Caco-2 (cell line): ENCODE measurements at regions not wholly inside any gene's neighbourhood (a gene's known extent, or its start where the extent isn't known, plus 50 kb on each side); places are given as distances from the start of the nearest gene placed in this dataset.

ENCODE experiments used
- BruUV-seq: library from RNA; stranded (reverse); fragments of 400-500 nt; replicated peaks from 2 replicates; lab custom pipeline; 2021; lab: Mats Ljungman, UMichigan
- CTCF ChIA-PET: fragments of 300-600 bp; sonication (Branson Sonifier 250); formaldehyde crosslinking; loops from one replicate; lab custom pipeline; 2022; ENCODE audit warnings: antibody characterized with exemption; lab: Charles Lee
- POLR2A ChIA-PET: fragments of 300-600 bp; sonication (Branson Sonifier 250); formaldehyde crosslinking; loops from one replicate; lab custom pipeline; 2022; ENCODE audit warnings: antibody characterized with exemption; lab: Charles Lee
- DNase-seq, 2 experiments: peaks; one replicate each; pipeline versions ENCODE4 v3.0.0 to v3.0.0-alpha.2; 2020 to 2022
- H3K27me3 ChIP-seq: replicated peaks from 2 replicates; pipeline ENCODE4 v1.6.0; 2011; ENCODE audit warnings: low read length; ENCODE audit not compliant: control insufficient read depth, insufficient read depth
- H3K36me3 ChIP-seq: 2 replicates; pipeline ENCODE4 v1.5.1; 2011; ENCODE audit warnings: low read length; ENCODE audit not compliant: control insufficient read depth, insufficient read depth
- H3K4me1 ChIP-seq: fragments of 250-450 bp; sonication (Bioruptor Pico); 2 replicates; pipeline ENCODE4 v1.5.1; 2020; ENCODE audit warnings: mild to moderate bottlenecking
- H3K4me3 ChIP-seq: 2 replicates; pipeline ENCODE4 v1.5.1; 2011; ENCODE audit warnings: low read depth, mild to moderate bottlenecking, control low read depth, low read length
- H3K9me3 ChIP-seq: fragments of 250-450 bp; sonication (Bioruptor Pico); 2 replicates; pipeline ENCODE4 v1.5.1; 2020; ENCODE audit warnings: mild to moderate bottlenecking, moderate library complexity
- H3K27ac Mint-ChIP-seq: one replicate; pipeline ENCODE4 v1.8.0; 2022; ENCODE audit warnings: mixed read lengths; ENCODE audit not compliant: unreplicated experiment
- H3K27me3 Mint-ChIP-seq: one replicate; pipeline ENCODE4 v1.8.0; 2022; ENCODE audit warnings: mixed read lengths; ENCODE audit not compliant: insufficient read depth, unreplicated experiment
- H3K36me3 Mint-ChIP-seq: one replicate; pipeline ENCODE4 v1.8.0; 2022; ENCODE audit warnings: mild to moderate bottlenecking, mixed read lengths; ENCODE audit not compliant: insufficient read depth, unreplicated experiment
- H3K4me1 Mint-ChIP-seq: one replicate; pipeline ENCODE4 v1.8.0; 2022; ENCODE audit warnings: low read depth, mixed read lengths; ENCODE audit not compliant: unreplicated experiment
- H3K4me3 Mint-ChIP-seq: one replicate; pipeline ENCODE4 v1.8.0; 2022; ENCODE audit warnings: mild to moderate bottlenecking, moderate library complexity, mixed read lengths; ENCODE audit not compliant: unreplicated experiment
- H3K9me3 Mint-ChIP-seq: one replicate; pipeline ENCODE4 v1.8.0; 2022; ENCODE audit warnings: mixed read lengths; ENCODE audit not compliant: unreplicated experiment
- CTCF ChIP-seq, 2 experiments: fragments of 200-600 bp in 1 of 2; IDR thresholded peaks; 1 replicate in 1 of 2; 2 replicates in 1 of 2; pipeline versions ENCODE4 v1.5.1 to v1.8.0; 2011 to 2022; ENCODE audit warnings: antibody characterized with exemption in 1 of 2, control low read depth in 1 of 2, inconsistent platforms in 1 of 2, low read depth in 1 of 2, low read length in 1 of 2, mild to moderate bottlenecking in 1 of 2, moderate library complexity in 1 of 2; ENCODE audit not compliant: insufficient read depth in 1 of 2, severe bottlenecking in 1 of 2, unreplicated experiment in 1 of 2
- intact Hi-C: fragments of 100-400 bp; cut with micrococcal nuclease; formaldehyde crosslinking; loops from one replicate; pipeline ENCODE4 v1.10.0; 2022; ENCODE audit not compliant: unreplicated experiment

- Mint-ChIP-seq H3K9me3 (no peaks in the 10 kb centered on the region), H3K36me3 (no peaks in the 10 kb centered on the region), H3K27ac (no peak overlapping the region), H3K4me1 (no peaks in the 10 kb centered on the region), H3K4me3 (no peak overlapping the region), H3K27me3 (peaks cover 7% of the 10 kb centered on the region)
- DNase-seq: no peak
- ChIA-PET POLR2A (no interaction called here), CTCF (no interaction called here)
- no peaks in the 10 kb centered on the region for H3K9me3 ChIP-seq
- H3K36me3 ChIP-seq: no peaks in the 10 kb centered on the region
- no peak overlapping the region for H3K4me3 ChIP-seq
- H3K27me3 ChIP-seq: no peaks in the 10 kb centered on the region
- H3K4me1 ChIP-seq: no peaks in the 10 kb centered on the region
- no TSS peak for BruUV-seq
- TF ChIP-seq CTCF (IDR thresholded peaks at IDR 0.05; ENCODE audit: insufficient read depth in 1 of 2, low read depth in 1 of 2, low read length in 1 of 2, severe bottlenecking in 1 of 2, unreplicated experiment in 1 of 2): no peak
- intact Hi-C loops: no loop called here
Measured at GRCh38 chr13:97640268-97640667, 206.3 kb downstream of the RAP2A start.

DNA sequence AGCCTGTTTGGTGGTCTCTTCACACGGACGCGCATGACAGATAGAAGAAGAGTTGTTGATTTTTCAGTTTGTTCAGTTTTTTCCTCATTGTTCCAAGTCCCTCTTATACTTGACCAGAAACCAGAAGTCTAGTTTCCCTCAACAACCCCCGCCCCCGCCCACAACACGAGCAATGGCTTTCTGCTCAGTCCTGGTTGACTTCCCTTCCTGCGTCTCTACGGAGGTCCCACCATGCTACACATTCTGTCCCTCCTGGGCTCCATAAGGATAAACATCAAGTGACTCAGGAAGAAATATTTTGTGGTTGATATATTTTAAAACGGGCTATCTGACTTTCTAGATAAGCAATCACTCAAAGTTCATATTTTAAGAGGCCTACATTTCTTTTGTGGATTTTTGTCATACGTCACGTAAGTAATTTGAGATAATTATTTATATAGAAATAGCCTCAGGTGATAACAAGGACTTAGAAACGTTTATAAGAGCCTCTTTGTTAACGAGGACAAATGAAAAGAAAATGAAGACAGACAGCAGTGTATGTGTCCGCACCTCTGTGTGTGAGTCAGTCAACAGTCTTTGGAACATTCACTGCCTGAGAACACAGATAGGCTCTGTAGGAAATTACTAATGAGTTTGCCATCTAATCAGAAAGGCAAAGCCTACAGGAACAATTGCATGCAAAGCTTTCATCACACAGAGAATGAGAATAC is 214.4 kb downstream of the RAP2A start:
- no TSS peak for BruUV-seq
- Histone ChIP-seq H3K4me1 (no peaks in the 10 kb centered on the region), H3K4me3 (no peak overlapping the region), H3K27me3 (no peaks in the 10 kb centered on the region), H3K36me3 (no peaks in the 10 kb centered on the region), H3K9me3 (no peaks in the 10 kb centered on the region)
- DNase-seq: no peak
- no peak overlapping the region for H3K4me3 Mint-ChIP-seq
- ChIA-PET CTCF (no interaction called here), POLR2A (no interaction called here)
- no peaks in the 10 kb centered on the region for H3K9me3 Mint-ChIP-seq
- H3K36me3 Mint-ChIP-seq: no peaks in the 10 kb centered on the region
- no peak overlapping the region for H3K27ac Mint-ChIP-seq
- intact Hi-C loops: no loop called here
- TF ChIP-seq CTCF (IDR thresholded peaks at IDR 0.05; ENCODE audit: insufficient read depth in 1 of 2, low read depth in 1 of 2, low read length in 1 of 2, severe bottlenecking in 1 of 2, unreplicated experiment in 1 of 2): no peak
- H3K4me1 Mint-ChIP-seq: no peaks in the 10 kb centered on the region
- peaks cover 7% of the 10 kb centered on the region for H3K27me3 Mint-ChIP-seq

- Histone ChIP-seq H3K36me3 (no peaks in the 10 kb centered on the region), H3K27me3 (no peaks in the 10 kb centered on the region), H3K4me1 (no peaks in the 10 kb centered on the region), H3K9me3 (no peaks in the 10 kb centered on the region), H3K4me3 (no peak overlapping the region)
- CTCF ChIA-PET: no interaction called here
- BruUV-seq: no TSS peak
- DNase-seq: no peak
- intact Hi-C loops: no loop called here
- Mint-ChIP-seq H3K27ac (no peak overlapping the region), H3K9me3 (no peaks in the 10 kb centered on the region), H3K4me1 (no peaks in the 10 kb centered on the region), H3K27me3 (peaks cover 7% of the 10 kb centered on the region), H3K4me3 (no peak overlapping the region), H3K36me3 (no peaks in the 10 kb centered on the region)
- TF ChIP-seq CTCF (IDR thresholded peaks at IDR 0.05; ENCODE audit: insufficient read depth in 1 of 2, low read depth in 1 of 2, low read length in 1 of 2, severe bottlenecking in 1 of 2, unreplicated experiment in 1 of 2): no peak
- POLR2A ChIA-PET: no interaction called here
Measured at GRCh38 chr13:97648881-97649224, 214.9 kb downstream of the RAP2A start.
